DOHH2 (cell line): ENCODE measurements at regions not wholly inside any gene's neighbourhood (a gene's known extent, or its start where the extent isn't known, plus 50 kb on each side); places are given as distances from the start of the nearest gene placed in this dataset.

Source experiments
- H3F3A ChIP-seq: fragments of 200-600 bp; sonication (generic), shearing (Covaris generic); 2 replicates; pipeline ENCODE4 v1.6.0; 2016; ENCODE audit warnings: antibody characterized with exemption, mild to moderate bottlenecking; ENCODE audit not compliant: control insufficient read depth, insufficient read depth
- H3K27ac ChIP-seq: fragments of 200-600 bp; sonication (generic); 2 replicates; pipeline ENCODE4 v1.5.1; 2014; ENCODE audit warnings: low read depth, mild to moderate bottlenecking, low read length, moderate library complexity
- H3K27me3 ChIP-seq: fragments of 200-600 bp; sonication (generic); 2 replicates; pipeline ENCODE4 v1.6.1; 2014; ENCODE audit warnings: mild to moderate bottlenecking, low read length, mixed read lengths; ENCODE audit not compliant: control insufficient read depth
- H3K36me3 ChIP-seq: fragments of 200-600 bp; sonication (generic); 2 replicates; pipeline ENCODE4 v1.6.1; 2014; ENCODE audit warnings: mild to moderate bottlenecking, low read length, moderate library complexity, mixed read lengths; ENCODE audit not compliant: control insufficient read depth
- H3K4me1 ChIP-seq: fragments of 200-600 bp; sonication (generic); 2 replicates; pipeline ENCODE4 v1.6.1; 2014; ENCODE audit warnings: mild to moderate bottlenecking, low read length, mixed read lengths; ENCODE audit not compliant: control insufficient read depth
- H3K4me2 ChIP-seq: fragments of 200-600 bp; sonication (generic); 2 replicates; pipeline ENCODE4 v1.6.0; 2014; ENCODE audit warnings: mild to moderate bottlenecking, low read length, moderate library complexity
- H3K4me3 ChIP-seq: fragments of 200-600 bp; sonication (generic); 2 replicates; pipeline ENCODE4 v1.5.1; 2014; ENCODE audit warnings: mild to moderate bottlenecking, low read length, mixed read lengths
- H3K79me2 ChIP-seq: fragments of 200-600 bp; sonication (generic); 2 replicates; pipeline ENCODE4 v1.6.1; 2014; ENCODE audit warnings: mild to moderate bottlenecking, low read length, mixed read lengths; ENCODE audit not compliant: control insufficient read depth
- H3K9me2 ChIP-seq: fragments of 200-600 bp; sonication (generic); replicated peaks from 2 replicates; pipeline ENCODE4 v1.6.1; 2014; ENCODE audit warnings: mild to moderate bottlenecking, low read length, mixed read lengths; ENCODE audit not compliant: control insufficient read depth
- H3K9me3 ChIP-seq: fragments of 200-600 bp; sonication (generic); 2 replicates; pipeline ENCODE4 v1.6.1; 2014; ENCODE audit warnings: antibody characterized with exemption, low read length, mixed read lengths; ENCODE audit not compliant: control insufficient read depth, insufficient read depth
- H4K20me1 ChIP-seq: fragments of 200-600 bp; sonication (generic); 2 replicates; pipeline ENCODE4 v1.6.0; 2014; ENCODE audit warnings: low read depth, mild to moderate bottlenecking, antibody characterized with exemption, low read length, moderate library complexity; ENCODE audit not compliant: control insufficient read depth, insufficient read depth
- CTCF ChIP-seq: fragments of 200-600 bp; sonication (generic); IDR thresholded peaks from one replicate; pipeline ENCODE4 v1.5.1; 2014; ENCODE audit warnings: antibody characterized with exemption, mild to moderate bottlenecking, low read depth, low read length; ENCODE audit not compliant: poor library complexity, severe bottlenecking
- EZH2phosphoT487 ChIP-seq: fragments of 200-600 bp; sonication (generic); IDR thresholded peaks from 2 replicates; pipeline ENCODE4 v1.6.1; 2017; ENCODE audit warnings: borderline replicate concordance, mild to moderate bottlenecking, antibody characterized with exemption, low read length, moderate library complexity, mixed read lengths

GRCh38 chr2:6069381-6069780 lies 377.2 kb downstream of the SOX11 start:
- no peaks in the 10 kb centered on the region for H3K9me2 ChIP-seq
- H3K4me2 ChIP-seq, result no peak overlapping the region
- no peaks in the 10 kb centered on the region for H4K20me1 ChIP-seq
- H3K4me1 ChIP-seq, result peaks cover 4% of the 10 kb centered on the region; the same call in 1 of the 2 replicates
- no peaks in the 10 kb centered on the region for H3K27me3 ChIP-seq
- H3F3A ChIP-seq, result no peaks in the 10 kb centered on the region
- no peaks in the 10 kb centered on the region for H3K9me3 ChIP-seq
- no peak overlapping the region for H3K27ac ChIP-seq
- H3K4me3 ChIP-seq, result no peak overlapping the region
- TF ChIP-seq EZH2phosphoT487 (no peak), CTCF (no peak)
- no peaks in the 10 kb centered on the region for H3K79me2 ChIP-seq
- no peaks in the 10 kb centered on the region for H3K36me3 ChIP-seq

- Histone ChIP-seq H3K4me1 (peaks cover 4% of the 10 kb centered on the region; the same call in 1 of the 2 replicates), H3K9me2 (no peaks in the 10 kb centered on the region), H3K9me3 (no peaks in the 10 kb centered on the region), H3F3A (no peaks in the 10 kb centered on the region), H3K79me2 (no peaks in the 10 kb centered on the region), H3K4me2 (no peak overlapping the region), H3K27me3 (no peaks in the 10 kb centered on the region), H3K27ac (no peak overlapping the region), H4K20me1 (no peaks in the 10 kb centered on the region), H3K4me3 (no peak overlapping the region), H3K36me3 (no peaks in the 10 kb centered on the region)
- no peak for TF ChIP-seq EZH2phosphoT487
Measured at GRCh38 chr2:6071519-6071918, 379.3 kb downstream of the SOX11 start.

GRCh38 chr2:6072276-6072675 lies 380.1 kb downstream of the SOX11 start:
- TF ChIP-seq EZH2phosphoT487, result no peak
- no peak for TF ChIP-seq CTCF
- H3K4me2 ChIP-seq, result no peak overlapping the region
- H3K27me3 ChIP-seq, result no peaks in the 10 kb centered on the region
- H3K79me2 ChIP-seq, result no peaks in the 10 kb centered on the region
- H3K4me3 ChIP-seq, result no peak overlapping the region
- H4K20me1 ChIP-seq, result no peaks in the 10 kb centered on the region
- H3K27ac ChIP-seq, result no peak overlapping the region
- H3K4me1 ChIP-seq, result peaks cover 4% of the 10 kb centered on the region; the same call in 1 of the 2 replicates
- H3K36me3 ChIP-seq, result no peaks in the 10 kb centered on the region
- H3K9me3 ChIP-seq, result no peaks in the 10 kb centered on the region
- H3F3A ChIP-seq, result no peaks in the 10 kb centered on the region
- no peaks in the 10 kb centered on the region for H3K9me2 ChIP-seq

GRCh38 chr2:6072768-6073167 lies 380.6 kb downstream of the SOX11 start:
- Histone ChIP-seq H3K9me3 (no peaks in the 10 kb centered on the region), H3K4me1 (peaks cover 4% of the 10 kb centered on the region; the same call in 1 of the 2 replicates), H3K4me2 (no peak overlapping the region), H3K27me3 (no peaks in the 10 kb centered on the region), H4K20me1 (no peaks in the 10 kb centered on the region), H3K9me2 (no peaks in the 10 kb centered on the region), H3K4me3 (no peak overlapping the region), H3K27ac (no peak overlapping the region), H3F3A (no peaks in the 10 kb centered on the region), H3K36me3 (no peaks in the 10 kb centered on the region), H3K79me2 (no peaks in the 10 kb centered on the region)
- TF ChIP-seq EZH2phosphoT487, result no peak
- TF ChIP-seq CTCF, result no peak
